ENCODE measurements at regions not wholly inside any gene's neighbourhood (a gene's known extent, or its start where the extent isn't known, plus 50 kb on each side); places are given as distances from the start of the nearest gene placed in this dataset.
"Not testable (repeated sequence)": the region's sequence is repeated elsewhere in the genome, so short reads cannot be mapped to it uniquely, and the experiment has no call there.

DNA sequence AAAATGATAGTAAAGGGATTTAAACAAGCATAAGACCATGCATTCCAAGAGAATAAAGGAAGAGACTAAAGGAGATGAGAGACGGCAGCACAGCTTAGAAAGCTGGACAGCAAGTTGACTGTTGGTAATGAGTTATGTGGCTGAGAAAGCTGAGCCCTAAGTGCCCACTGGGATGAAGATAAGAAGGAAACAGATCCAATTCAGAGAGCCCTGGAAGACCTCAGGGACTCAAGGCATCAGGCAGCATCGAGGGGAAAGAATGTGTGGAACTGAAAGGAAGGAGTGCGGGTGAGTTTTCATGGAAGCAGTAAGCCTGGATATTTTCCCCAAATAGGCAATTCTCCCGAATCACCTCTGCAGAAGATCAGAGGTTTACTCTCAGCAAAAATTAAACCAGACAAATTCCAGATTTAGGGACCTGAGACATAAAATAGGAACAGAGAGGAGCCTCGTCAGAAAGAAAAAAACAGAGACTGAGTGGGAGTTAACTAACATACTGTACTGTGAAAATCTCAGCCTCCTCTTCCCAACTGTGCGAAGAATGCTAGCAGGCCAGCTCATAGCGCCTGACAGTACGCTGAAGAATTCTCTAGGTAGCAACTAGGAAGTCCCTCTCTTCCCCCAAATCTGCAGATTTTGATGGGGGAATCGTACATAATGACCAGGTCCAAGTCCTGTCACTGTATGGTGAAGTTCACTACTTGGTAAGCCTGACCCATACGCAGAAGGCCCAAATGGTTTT lies 187.7 kb upstream of the TAPT1 start:
- Histone ChIP-seq H2AFZ (ENCODE audit: low read depth, low read length) (no peak overlapping the region), H3K9me3 (ENCODE audit: low read length) (no peaks in the 10 kb centered on the region), H3K79me2 (replicated peaks; ENCODE audit: insufficient read depth, low read length) (no peaks in the 10 kb centered on the region), H3F3A (ENCODE audit: insufficient read depth, low read length, poor library complexity, severe bottlenecking) (no peaks in the 10 kb centered on the region), H3K36me3 (ENCODE audit: insufficient read depth, low read length) (no peaks in the 10 kb centered on the region), H3K27me3 (ENCODE audit: insufficient read depth, low read depth, low read length) (no peaks in the 10 kb centered on the region), H3K4me3 (ENCODE audit: low read length) (no peak overlapping the region), H3K9ac (ENCODE audit: low read length) (no peak overlapping the region), H3K4me2 (ENCODE audit: low read length) (no peak overlapping the region), H3K9me2 (ENCODE audit: insufficient read depth, low read length) (no peaks in the 10 kb centered on the region), H3K27ac (ENCODE audit: low read length) (no peak overlapping the region), H4K20me1 (ENCODE audit: insufficient read depth) (no peaks in the 10 kb centered on the region)
- no peak for TF ChIP-seq EP300 (conservative IDR thresholded peaks at IDR 0.05; ENCODE audit: poor library complexity, severe bottlenecking)
- TF ChIP-seq EZH2 (IDR thresholded peaks at IDR 0.05; ENCODE audit: borderline replicate concordance, insufficient read depth, low read length, poor library complexity, severe bottlenecking), result no peak
- no peak for TF ChIP-seq TAF1 (IDR thresholded peaks at IDR 0.05; ENCODE audit: low read depth)
- TF ChIP-seq MXI1 (conservative IDR thresholded peaks at IDR 0.05; ENCODE audit: poor library complexity, severe bottlenecking), result no peak
- TF ChIP-seq, protein P1, sequence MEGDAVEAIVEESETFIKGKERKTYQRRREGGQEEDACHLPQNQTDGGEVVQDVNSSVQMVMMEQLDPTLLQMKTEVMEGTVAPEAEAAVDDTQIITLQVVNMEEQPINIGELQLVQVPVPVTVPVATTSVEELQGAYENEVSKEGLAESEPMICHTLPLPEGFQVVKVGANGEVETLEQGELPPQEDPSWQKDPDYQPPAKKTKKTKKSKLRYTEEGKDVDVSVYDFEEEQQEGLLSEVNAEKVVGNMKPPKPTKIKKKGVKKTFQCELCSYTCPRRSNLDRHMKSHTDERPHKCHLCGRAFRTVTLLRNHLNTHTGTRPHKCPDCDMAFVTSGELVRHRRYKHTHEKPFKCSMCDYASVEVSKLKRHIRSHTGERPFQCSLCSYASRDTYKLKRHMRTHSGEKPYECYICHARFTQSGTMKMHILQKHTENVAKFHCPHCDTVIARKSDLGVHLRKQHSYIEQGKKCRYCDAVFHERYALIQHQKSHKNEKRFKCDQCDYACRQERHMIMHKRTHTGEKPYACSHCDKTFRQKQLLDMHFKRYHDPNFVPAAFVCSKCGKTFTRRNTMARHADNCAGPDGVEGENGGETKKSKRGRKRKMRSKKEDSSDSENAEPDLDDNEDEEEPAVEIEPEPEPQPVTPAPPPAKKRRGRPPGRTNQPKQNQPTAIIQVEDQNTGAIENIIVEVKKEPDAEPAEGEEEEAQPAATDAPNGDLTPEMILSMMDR (IDR thresholded peaks at IDR 0.05; ENCODE audit: poor library complexity, severe bottlenecking), result no peak
- TF ChIP-seq SMC3 (conservative IDR thresholded peaks at IDR 0.05; ENCODE audit: poor library complexity), result no peak
- no peak for TF ChIP-seq RAD21 (conservative IDR thresholded peaks at IDR 0.05)
- TF ChIP-seq POLR2AphosphoS5 (IDR thresholded peaks at IDR 0.05), result no peak
- TF ChIP-seq, protein P2, sequence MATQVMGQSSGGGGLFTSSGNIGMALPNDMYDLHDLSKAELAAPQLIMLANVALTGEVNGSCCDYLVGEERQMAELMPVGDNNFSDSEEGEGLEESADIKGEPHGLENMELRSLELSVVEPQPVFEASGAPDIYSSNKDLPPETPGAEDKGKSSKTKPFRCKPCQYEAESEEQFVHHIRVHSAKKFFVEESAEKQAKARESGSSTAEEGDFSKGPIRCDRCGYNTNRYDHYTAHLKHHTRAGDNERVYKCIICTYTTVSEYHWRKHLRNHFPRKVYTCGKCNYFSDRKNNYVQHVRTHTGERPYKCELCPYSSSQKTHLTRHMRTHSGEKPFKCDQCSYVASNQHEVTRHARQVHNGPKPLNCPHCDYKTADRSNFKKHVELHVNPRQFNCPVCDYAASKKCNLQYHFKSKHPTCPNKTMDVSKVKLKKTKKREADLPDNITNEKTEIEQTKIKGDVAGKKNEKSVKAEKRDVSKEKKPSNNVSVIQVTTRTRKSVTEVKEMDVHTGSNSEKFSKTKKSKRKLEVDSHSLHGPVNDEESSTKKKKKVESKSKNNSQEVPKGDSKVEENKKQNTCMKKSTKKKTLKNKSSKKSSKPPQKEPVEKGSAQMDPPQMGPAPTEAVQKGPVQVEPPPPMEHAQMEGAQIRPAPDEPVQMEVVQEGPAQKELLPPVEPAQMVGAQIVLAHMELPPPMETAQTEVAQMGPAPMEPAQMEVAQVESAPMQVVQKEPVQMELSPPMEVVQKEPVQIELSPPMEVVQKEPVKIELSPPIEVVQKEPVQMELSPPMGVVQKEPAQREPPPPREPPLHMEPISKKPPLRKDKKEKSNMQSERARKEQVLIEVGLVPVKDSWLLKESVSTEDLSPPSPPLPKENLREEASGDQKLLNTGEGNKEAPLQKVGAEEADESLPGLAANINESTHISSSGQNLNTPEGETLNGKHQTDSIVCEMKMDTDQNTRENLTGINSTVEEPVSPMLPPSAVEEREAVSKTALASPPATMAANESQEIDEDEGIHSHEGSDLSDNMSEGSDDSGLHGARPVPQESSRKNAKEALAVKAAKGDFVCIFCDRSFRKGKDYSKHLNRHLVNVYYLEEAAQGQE (IDR thresholded peaks at IDR 0.05; ENCODE audit: borderline replicate concordance), result no peak

DNA sequence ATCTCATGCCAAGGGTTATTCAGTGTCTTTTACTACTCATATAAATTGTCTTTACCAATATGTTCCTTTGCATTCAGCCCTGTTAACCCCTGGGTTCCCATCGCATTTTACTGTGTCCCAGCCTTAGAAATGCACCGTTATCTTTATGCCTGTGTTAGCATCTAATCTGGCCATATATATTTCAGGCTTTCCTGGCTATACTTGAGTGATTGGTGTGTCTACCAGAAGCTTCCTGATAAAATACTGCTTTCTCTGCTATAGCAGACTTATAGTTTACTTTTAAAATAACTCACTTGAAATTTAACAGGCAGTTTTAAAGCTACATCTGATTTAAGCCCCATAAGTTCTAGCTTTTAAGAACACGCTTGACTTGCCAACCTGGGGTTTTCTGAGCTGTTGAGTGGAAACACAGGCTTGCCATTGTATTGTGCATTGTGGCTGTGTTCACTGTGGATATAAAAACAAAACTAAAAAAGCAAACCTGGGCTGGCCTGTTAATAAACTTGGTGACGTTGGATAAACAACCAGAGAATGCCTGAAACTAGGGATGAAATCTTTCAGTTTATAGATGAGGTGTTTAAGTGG lies 185.3 kb upstream of the TAPT1 start:
- Histone ChIP-seq H3K9me2 (ENCODE audit: insufficient read depth, low read length) (no peaks in the 10 kb centered on the region), H3K27ac (ENCODE audit: low read length) (no peak overlapping the region), H3K27me3 (ENCODE audit: insufficient read depth, low read depth, low read length) (no peaks in the 10 kb centered on the region), H3K79me2 (replicated peaks; ENCODE audit: insufficient read depth, low read length) (no peaks in the 10 kb centered on the region), H3K4me3 (ENCODE audit: low read length) (no peak overlapping the region), H3K4me2 (ENCODE audit: low read length) (no peak overlapping the region), H3K36me3 (ENCODE audit: insufficient read depth, low read length) (no peaks in the 10 kb centered on the region), H3F3A (ENCODE audit: insufficient read depth, low read length, poor library complexity, severe bottlenecking) (no peaks in the 10 kb centered on the region), H2AFZ (ENCODE audit: low read depth, low read length) (no peak overlapping the region), H4K20me1 (ENCODE audit: insufficient read depth) (no peaks in the 10 kb centered on the region), H3K9me3 (ENCODE audit: low read length) (no peaks in the 10 kb centered on the region), H3K9ac (ENCODE audit: low read length) (no peak overlapping the region)
- no peak for TF ChIP-seq MXI1 (conservative IDR thresholded peaks at IDR 0.05; ENCODE audit: poor library complexity, severe bottlenecking)
- TF ChIP-seq, protein P2 (IDR thresholded peaks at IDR 0.05; ENCODE audit: borderline replicate concordance), result no peak
- TF ChIP-seq EP300 (conservative IDR thresholded peaks at IDR 0.05; ENCODE audit: poor library complexity, severe bottlenecking), result no peak
- TF ChIP-seq EZH2 (IDR thresholded peaks at IDR 0.05; ENCODE audit: borderline replicate concordance, insufficient read depth, low read length, poor library complexity, severe bottlenecking), result no peak
- no peak for TF ChIP-seq SMC3 (conservative IDR thresholded peaks at IDR 0.05; ENCODE audit: poor library complexity)
- TF ChIP-seq, protein P1 (IDR thresholded peaks at IDR 0.05; ENCODE audit: poor library complexity, severe bottlenecking), result no peak

DNA sequence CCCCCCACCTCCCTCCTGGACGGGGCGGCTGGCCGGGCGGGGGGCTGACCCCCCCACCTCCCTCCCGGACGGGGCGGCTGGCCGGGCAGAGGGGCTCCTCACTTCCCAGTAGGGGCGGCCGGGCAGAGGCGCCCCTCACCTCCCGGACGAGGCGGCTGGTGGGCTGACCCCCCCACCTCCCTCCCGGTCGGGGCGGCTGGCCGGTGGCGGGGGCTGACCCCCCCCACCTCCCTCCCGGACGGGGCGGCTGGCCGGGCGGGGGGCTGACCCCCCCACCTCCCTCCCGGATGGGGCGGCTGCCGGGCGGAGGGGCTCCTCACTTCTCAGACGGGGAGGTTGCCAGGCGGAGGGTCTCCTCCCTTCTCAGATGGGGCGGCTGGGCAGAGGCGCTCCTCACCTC lies 166.9 kb upstream of the TAPT1 start:
- H2AFZ ChIP-seq (ENCODE audit: low read depth, low read length); H3K4me2 ChIP-seq (ENCODE audit: low read length); H4K20me1 ChIP-seq (ENCODE audit: insufficient read depth); H3K9ac ChIP-seq (ENCODE audit: low read length); H3K27ac ChIP-seq (ENCODE audit: low read length); H3K27me3 ChIP-seq (ENCODE audit: insufficient read depth, low read depth, low read length); H3K9me3 ChIP-seq (ENCODE audit: low read length); H3K36me3 ChIP-seq (ENCODE audit: insufficient read depth, low read length); H3K79me2 ChIP-seq (replicated peaks; ENCODE audit: insufficient read depth, low read length); H3K9me2 ChIP-seq (ENCODE audit: insufficient read depth, low read length); H3F3A ChIP-seq (ENCODE audit: insufficient read depth, low read length, poor library complexity, severe bottlenecking); H3K4me3 ChIP-seq (ENCODE audit: low read length): not testable (repeated sequence)
